Choroid plexus epithelial cell (primary cell): ENCODE measurements at regions not wholly inside any gene's neighbourhood (a gene's known extent, or its start where the extent isn't known, plus 50 kb on each side); places are given as distances from the start of the nearest gene placed in this dataset.

ENCODE experiments used
- DNase-seq: peaks from one replicate; pipeline ENCODE4 v3.0.0-alpha.2; 2010; ENCODE audit warnings: low read depth
- H3K4me3 ChIP-seq: 2 replicates; pipeline ENCODE4 v1.5.1; 2011; ENCODE audit warnings: low read depth, mild to moderate bottlenecking, control low read depth, low read length, moderate library complexity
- CTCF ChIP-seq: conservative IDR thresholded peaks from 2 replicates; pipeline ENCODE4 v1.5.1; 2011; ENCODE audit warnings: low read depth, mild to moderate bottlenecking, control low read depth, inconsistent platforms, low read length, moderate library complexity

DNA sequence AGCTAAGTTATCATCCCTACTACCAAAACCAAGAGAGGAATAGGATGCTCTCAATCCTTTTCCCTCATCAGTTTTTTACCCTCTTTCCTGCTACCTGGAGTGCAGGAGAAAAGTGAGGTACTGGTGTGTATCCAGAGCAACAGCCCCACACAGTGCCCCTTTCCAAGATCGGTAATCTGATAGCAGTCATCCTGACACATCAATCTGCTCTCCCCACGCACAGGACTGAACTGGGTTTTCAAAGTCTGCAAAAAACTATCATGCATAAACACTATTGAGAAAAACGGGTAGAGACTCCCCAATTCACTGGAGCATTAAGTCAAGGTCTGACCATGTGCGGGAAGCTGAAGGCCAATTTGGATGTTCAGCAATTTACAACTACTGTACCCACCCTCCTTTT, 284.8 kb downstream of the RBM26 start:
- no peak for TF ChIP-seq CTCF
- no peak for DNase-seq
- H3K4me3 ChIP-seq: no peak overlapping the region

DNA sequence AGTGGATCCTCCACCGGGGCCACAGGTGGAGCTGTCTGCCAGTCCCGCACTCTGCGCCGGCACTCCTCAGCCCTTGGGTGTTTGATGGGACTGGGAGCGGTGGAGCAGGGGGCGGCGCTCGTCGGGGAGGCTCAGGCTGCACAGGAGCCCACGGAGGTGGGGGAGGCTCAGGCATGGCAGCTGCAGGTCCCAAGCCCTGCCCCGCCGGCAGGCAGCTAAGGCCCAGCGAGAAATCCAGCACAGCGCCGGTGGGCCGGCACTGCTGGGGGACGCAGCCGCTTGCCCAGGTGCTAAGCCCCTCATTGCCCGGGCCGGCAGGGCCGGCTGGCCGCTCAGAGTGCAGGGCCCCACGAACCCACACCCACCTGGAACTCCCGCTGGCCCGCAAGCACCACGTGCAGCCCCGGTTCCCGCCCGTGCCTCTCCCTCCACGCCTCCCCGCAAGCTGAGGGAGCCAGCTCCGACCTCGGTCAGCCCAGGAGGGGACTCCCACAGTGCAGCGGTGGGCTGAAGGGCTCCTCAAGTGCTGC, 286.4 kb downstream of the RBM26 start:
- no peak for DNase-seq
- no peak for TF ChIP-seq CTCF
- H3K4me3 ChIP-seq: no peak overlapping the region

- TF ChIP-seq CTCF: no peak
- no peak overlapping the region for H3K4me3 ChIP-seq
- DNase-seq: no peak
Measured at GRCh38 chr13:79112016-79112415, 294.0 kb downstream of the RBM26 start.

DNA sequence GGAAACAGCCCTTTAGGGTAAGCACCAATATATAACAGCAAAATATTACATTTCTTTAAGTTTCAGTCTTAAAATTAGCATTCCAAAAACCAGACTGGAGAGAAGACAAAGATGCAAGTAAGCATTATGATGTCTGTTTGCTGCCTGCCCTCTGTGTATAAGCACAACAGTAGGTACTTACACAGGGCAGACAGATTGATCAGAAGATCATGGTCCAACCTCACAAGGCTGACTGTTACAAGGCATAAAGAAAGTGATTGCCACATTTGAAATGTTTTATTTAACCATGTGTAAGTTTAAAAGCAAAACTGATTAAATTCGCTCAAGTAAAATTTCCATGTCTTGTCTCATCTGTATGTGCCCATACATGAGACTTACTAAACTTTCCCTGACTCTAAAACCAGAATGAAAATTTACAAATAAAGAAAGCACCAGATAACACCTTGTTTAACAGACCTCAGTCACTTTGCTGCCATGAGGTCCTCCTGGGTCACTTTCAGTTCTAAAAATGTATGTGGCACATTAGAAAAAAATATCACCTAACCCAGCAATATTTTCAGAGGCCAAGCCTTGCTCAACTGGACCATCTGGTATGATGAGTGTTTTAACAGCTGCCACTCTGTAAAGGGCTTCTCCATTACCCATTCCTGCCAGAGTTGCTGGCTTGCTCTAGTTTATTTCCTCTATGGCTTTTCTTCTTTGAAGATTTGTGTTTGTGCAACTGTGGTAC, 297.0 kb downstream of the RBM26 start:
- DNase-seq: no peak

GRCh38 chr13:79098596-79098995, 307.5 kb downstream of the RBM26 start:
- no peak overlapping the region for H3K4me3 ChIP-seq
- DNase-seq: no peak
- TF ChIP-seq CTCF: no peak

More for the DNA sequence above, 297.0 kb downstream of the RBM26 start:
- no peak overlapping the region for H3K4me3 ChIP-seq
- no peak for TF ChIP-seq CTCF

DNA sequence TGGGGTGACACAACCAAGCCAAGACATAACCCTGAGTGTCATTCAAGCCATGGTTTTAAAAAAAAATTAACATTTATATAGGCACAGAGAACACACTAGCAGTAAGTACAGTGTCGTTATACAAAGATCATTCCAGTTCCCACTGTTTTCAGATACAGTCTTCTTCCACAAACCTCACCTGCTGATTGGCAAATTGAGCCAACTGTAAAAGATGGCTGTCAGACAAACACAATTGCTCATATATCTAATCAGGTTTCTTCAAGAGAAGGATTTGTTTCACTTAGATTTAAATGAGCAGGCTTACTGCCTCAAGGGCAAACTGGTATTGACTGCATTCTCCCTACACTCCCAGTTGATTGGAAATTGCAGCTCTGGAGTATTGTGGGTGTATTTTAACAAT, 308.9 kb downstream of the RBM26 start:
- H3K4me3 ChIP-seq: no peak overlapping the region
- no peak for TF ChIP-seq CTCF
- no peak for DNase-seq

GRCh38 chr13:79096099-79096498, 310.0 kb downstream of the RBM26 start:
- no peak for TF ChIP-seq CTCF
- no peak for DNase-seq
- H3K4me3 ChIP-seq: no peak overlapping the region
